Fibroblast of mammary gland (primary cell): ENCODE measurements at regions not wholly inside any gene's neighbourhood (a gene's known extent, or its start where the extent isn't known, plus 50 kb on each side); places are given as distances from the start of the nearest gene placed in this dataset.
"Not testable (repeated sequence)": the region's sequence is repeated elsewhere in the genome, so short reads cannot be mapped to it uniquely, and the experiment has no call there.

Experiments
- DNase-seq: peaks from one replicate; pipeline ENCODE4 v3.0.0-alpha.2; 2010; ENCODE audit warnings: low read depth
- H3K4me3 ChIP-seq: 2 replicates; pipeline ENCODE4 v1.5.1; 2011; ENCODE audit warnings: low read depth, mild to moderate bottlenecking, low read length, moderate library complexity; ENCODE audit not compliant: control insufficient read depth

DNA sequence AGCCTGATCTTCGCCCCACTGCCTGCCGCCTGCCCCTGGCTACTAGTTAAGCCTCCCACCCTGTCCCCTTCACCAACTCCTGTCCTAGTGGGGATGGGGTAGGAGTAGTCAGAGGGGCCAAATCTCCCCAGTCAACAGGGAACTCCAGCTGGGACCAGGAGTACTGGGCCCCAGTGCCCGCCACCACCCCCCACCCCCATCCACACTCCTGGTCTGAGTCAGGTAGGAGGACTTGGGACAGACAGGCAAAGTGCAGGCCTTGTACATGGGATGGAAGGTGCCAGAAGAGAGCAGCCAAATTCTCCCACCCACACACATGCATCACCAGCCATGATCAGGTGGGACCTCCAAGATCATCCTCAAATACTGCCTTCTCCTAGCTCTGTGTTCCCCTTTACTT, 128.4 kb downstream of the POTEG start:
- not testable (repeated sequence) for DNase-seq, H3K4me3 ChIP-seq

DNA sequence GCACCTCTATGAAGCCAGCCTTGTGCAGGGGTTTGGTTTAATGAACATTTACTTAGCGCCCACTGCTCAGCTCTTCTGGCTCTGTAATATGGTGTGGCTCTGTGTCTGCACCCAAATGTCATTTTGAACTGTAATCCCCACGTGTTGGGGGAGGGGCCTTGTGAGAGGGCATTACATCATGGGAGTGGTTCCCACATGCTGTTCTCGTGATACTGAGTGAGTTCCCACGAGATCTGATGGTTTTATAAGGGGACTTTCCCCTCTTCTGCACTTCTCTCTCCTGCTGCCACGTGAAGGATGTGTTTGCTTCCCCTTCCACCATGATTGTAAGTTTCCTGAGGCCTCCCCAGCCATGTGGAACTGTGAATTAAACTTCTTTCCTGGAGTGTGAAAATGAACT, 127.7 kb downstream of the POTEG start:
- DNase-seq: not testable (repeated sequence)

DNA sequence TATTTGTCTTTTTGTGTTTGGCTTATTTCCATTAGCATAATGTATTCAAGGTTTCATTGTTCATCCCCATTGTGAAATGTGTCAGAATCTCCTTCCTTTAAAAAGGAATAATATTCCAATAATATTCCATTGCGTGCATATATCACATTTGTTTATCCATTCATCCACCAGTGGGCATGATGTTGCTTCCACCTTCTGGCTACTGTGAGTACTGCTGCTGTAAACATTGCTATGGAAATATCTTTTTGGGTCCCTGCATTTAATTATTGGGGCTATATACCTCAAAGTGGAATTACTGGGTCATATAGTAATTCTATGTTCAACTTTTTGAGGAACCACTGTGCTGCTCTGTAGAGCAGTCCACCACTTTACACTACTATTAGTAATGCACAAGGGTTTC, 123.1 kb downstream of the POTEG start:
- not testable (repeated sequence) for H3K4me3 ChIP-seq, DNase-seq

More for the DNA sequence above, 127.7 kb downstream of the POTEG start:
- H3K4me3 ChIP-seq: not testable (repeated sequence)

DNA sequence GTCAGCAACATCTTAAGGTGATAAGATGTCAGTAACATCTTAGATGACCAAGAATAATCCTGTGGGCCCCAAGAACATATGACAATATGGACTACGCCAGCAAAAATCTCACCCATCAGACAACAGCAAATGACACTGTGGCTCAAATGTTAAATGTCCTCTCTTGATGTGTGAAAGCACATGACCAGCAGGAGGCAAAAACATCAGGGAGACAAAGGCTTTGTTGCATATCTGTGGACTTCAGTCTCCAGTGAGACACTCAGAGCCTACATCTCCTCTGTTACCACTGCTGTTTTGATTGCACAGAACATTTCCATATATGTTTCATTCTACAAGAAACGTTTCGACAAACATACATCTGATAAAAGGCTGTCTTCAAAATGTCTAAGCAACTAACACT, 103.5 kb downstream of the POTEG start:
- not testable (repeated sequence) for DNase-seq, H3K4me3 ChIP-seq

DNA sequence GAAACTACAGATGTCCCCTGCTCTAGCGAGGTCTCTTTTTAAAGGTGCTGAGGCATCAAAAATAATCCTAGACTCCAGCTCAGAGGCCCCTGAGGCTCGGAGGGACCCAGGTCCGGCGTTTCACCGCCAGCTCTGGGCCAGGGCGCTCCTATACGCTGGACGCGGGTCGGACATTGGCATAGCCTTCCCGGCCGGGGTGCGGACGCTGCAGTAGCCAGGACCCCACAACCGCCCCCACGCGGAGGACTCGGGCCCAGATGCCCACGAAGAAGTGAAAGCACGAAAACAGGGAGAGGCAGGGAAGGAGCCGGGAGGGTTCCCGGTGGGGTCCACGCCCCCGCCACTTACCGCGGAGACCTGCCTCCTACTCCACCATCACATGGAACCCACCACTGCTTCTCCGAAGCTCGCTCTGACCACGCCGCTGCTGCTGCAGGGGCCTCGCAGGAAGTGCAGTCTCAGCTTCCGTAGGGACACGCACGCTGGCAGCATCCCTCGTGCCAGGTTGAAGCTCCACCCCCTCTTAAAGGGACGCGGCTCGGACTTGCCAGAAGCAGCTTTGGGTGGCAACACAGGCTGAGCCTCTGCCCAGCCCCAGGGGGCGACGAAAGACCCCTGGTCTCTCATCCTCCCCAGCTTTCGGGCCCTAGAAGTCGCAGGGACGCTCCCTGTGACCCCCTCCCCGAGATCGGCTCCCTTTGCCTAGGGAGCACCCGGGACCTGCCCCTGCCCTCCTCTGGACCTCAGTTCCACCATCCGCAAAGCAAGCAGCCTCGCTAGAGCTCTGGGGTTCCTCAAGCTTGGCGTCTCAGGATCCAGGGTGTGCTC, 96.7 kb downstream of the POTEG start:
- H3K4me3 ChIP-seq, DNase-seq: not testable (repeated sequence)

DNA sequence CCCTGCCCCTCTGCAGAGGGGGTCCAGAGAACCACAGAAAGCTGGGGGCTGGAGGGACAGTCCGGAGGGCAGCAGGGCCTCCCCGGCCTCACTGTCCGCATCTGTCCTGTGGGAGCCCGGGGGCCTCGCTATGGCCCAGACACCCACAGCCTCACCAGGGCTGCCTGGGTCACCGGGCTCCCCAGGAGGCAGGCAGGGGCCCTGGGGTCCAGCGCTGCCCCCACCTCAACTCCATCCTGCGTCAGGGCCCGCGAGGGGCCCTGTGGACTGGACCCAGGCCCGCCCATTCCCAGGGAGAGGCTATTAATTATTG, 96.1 kb downstream of the POTEG start:
- DNase-seq, H3K4me3 ChIP-seq: not testable (repeated sequence)

DNA sequence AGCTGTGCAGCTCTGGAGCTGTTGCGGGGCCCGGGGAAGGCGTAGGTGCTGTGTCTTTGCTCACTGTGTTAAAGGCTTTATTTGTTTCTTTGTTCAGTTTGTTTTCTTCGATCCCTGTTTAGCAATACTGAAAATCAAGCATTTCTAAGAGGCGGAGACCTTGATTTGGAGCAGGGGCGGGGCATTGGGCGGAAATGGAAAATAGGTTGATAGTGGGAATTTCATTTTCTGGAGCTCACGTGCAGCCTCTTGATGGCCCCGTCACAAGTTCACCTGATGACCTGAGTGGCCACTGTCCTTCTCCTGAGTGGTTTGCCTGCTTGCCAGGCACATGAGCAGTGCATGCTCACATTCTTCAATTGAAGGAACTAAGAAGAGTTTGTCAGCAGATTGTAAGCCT, 93.2 kb downstream of the POTEG start:
- DNase-seq, H3K4me3 ChIP-seq: not testable (repeated sequence)

DNA sequence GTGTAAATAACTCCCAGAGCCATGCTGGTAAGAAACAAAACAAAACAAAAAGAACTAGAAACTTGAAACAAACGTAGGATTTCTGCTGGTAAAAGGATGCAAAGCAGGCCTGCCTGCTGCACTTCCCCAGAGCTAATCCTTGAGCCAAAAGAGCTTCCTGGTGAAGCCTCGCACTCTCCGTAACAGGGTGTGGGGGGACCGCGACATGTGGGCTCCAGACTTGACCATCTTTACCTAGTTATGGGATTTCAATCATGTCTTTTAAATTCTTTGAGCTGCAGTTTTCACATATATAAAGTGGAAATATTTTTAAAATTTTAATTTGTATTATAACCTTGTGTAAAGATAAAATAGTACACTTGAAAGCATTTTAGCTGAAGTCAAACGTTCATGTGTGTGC, 92.5 kb downstream of the POTEG start:
- not testable (repeated sequence) for H3K4me3 ChIP-seq, DNase-seq

DNA sequence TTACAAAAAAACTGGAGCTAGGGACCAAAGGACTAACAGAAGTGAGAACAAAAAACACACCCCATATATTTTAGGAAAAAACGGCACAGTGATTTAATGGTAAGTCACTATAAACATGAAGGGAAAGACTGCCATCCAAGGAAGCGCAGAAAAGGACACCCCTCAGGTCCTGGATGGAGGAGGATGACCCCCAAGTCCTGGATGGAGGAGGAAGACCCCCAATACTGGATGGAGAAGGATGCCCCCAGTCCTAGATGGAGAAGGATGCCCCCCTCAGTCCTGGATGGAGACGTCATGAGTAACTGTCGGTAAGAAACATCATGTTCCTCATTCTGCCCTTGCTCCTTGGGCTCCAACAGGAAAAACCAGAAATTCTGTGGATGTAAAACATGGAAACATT, 89.9 kb downstream of the POTEG start:
- not testable (repeated sequence) for DNase-seq

DNA sequence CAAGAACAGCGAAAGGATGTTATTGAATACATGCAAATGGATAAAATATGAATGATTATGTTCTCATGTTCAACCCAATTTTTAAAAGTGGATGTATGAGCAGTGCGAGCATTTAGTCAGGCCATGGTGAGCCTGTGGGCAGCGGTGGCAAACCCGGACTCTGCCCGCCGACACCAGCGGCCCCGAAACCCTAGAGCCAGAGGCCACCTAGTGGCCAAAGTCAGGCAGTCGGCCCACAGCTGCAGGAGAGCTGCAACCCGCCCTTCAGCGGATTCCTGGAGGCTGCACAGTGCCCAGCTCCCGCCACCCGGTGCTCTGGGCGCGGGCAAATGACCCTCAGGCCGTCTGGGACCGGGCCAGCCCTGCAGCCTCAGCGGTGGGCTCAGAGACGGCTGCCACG, 89.5 kb downstream of the POTEG start:
- DNase-seq, H3K4me3 ChIP-seq: not testable (repeated sequence)

More for the DNA sequence above, 89.9 kb downstream of the POTEG start:
- H3K4me3 ChIP-seq: not testable (repeated sequence)

DNA sequence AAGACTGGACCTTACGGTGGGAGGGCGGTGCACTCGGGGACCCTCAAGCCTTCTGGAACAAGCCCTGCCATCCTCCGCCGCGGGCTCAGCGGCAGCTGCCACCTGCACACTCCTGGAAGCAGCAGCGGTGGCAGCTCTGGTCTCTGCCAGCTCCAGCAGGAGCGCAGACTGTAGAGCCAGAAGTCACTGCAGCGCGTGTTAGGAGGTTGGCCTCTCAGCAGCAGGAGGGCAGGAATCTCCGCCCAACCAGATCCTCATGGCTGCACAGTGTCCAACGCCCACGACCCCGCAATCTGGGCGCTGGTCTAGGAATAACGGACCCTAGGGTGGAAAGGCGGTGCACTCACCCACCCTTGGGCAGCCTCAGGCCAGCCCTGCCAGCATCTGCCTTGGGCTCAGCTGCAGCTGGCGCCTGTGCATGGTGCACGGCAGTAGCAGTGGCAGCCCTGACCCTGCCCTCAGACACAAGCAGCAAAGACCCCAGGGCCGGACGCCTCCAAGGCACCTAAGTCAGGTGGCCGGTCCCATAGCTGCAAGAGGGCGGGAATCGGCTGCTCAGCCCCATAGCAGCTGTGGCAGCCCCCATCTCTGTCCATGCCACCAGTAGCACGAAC, 88.7 kb downstream of the POTEG start:
- DNase-seq, H3K4me3 ChIP-seq: not testable (repeated sequence)

DNA sequence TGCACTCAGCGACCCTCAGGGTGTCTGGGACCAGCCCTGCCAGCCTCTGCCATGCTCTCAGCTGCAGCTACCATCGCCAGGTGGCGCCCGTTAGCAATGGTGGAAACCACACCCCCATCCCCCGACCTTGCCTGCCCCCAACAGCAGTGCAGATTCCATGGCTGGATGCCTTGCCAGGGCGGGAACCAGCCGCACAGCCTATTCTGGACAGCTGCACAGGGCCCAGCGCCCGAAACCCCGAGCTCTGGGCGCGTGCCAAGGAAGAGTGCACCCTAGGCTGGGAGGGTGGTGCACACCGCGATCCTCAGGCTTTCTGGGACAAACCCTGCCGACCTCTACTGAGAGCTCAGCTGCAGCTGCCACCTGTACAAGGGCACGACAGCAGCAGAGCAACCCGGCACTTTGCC, 88.1 kb downstream of the POTEG start:
- not testable (repeated sequence) for DNase-seq, H3K4me3 ChIP-seq

DNA sequence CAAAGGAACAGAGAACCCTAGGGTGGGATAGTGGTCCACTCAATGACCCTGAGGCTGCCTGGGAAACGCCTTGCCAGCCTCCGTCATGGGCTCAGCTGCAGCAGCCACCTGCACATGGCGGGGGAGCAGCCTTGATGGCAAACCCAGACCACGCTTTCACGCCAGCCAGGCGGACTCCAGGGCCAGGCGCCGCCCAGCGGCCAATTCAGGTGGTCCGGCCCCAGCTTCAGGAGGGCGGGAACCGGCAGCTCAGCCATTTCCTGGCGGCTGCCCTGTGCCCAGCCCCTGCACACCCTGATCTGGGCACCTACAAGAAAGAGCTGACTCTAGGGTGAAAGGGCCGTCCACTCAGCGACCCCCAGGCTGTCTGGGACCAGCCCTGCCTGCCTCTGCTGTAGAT, 87.5 kb downstream of the POTEG start:
- not testable (repeated sequence) for H3K4me3 ChIP-seq, DNase-seq

DNA sequence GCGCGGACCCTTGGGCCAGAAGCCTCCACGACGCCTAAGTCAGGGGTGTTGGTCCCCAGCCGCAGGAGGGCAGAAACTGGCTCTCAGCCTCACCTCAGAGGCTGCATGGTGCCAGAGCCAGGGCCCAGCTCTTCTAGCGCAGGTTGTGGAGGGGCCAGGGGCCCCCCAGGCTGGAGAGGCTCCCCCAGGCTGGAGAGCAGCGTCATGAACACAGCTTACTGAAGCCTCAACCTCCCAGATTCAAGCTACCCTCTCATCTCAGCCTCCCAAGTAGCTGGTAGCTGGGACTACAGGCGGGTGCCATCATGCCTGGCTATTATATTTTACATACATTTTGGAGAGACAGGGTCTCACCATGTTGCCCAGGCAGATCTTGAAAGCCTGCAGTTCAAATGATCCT, 87.0 kb downstream of the POTEG start:
- not testable (repeated sequence) for DNase-seq, H3K4me3 ChIP-seq
